HFFc6 (cell line): ENCODE measurements at regions not wholly inside any gene's neighbourhood (a gene's known extent, or its start where the extent isn't known, plus 50 kb on each side); places are given as distances from the start of the nearest gene placed in this dataset.

ENCODE experiments used
- DNase-seq: peaks from one replicate; pipeline ENCODE4 v3.0.0-alpha.2; 2018
- H3K27ac Mint-ChIP-seq: 2 replicates; pipeline ENCODE4 v1.8.0; 2020; ENCODE audit warnings: mild to moderate bottlenecking, mixed read lengths
- H3K27me3 Mint-ChIP-seq: 2 replicates; pipeline ENCODE4 v1.8.0; 2021; ENCODE audit warnings: mild to moderate bottlenecking, moderate library complexity, mixed read lengths; ENCODE audit not compliant: insufficient read depth
- H3K36me3 Mint-ChIP-seq: 2 replicates; pipeline ENCODE4 v1.8.0; 2021; ENCODE audit warnings: low read depth, mixed read lengths
- H3K4me1 Mint-ChIP-seq: 2 replicates; pipeline ENCODE4 v1.8.0; 2020; ENCODE audit warnings: low read depth, mixed read lengths
- H3K4me3 Mint-ChIP-seq: 2 replicates; pipeline ENCODE4 v1.8.0; 2020; ENCODE audit warnings: mild to moderate bottlenecking, moderate library complexity, mixed read lengths
- H3K9me3 Mint-ChIP-seq: 2 replicates; pipeline ENCODE4 v1.8.0; 2020; ENCODE audit warnings: mild to moderate bottlenecking, mixed read lengths
- CTCF ChIP-seq: fragments of 200-600 bp; sonication (generic); IDR thresholded peaks from 2 replicates; pipeline ENCODE4 v1.5.0; 2021; ENCODE audit warnings: antibody characterized with exemption, mild to moderate bottlenecking

GRCh38 chr16:73771196-73772064 lies 525.2 kb upstream of the PSMD7 start:
- Mint-ChIP-seq H3K9me3 (no peaks in the 10 kb centered on the region; the same call in 1 of the 2 replicates), H3K36me3 (no peaks in the 10 kb centered on the region), H3K27ac (no peak overlapping the region; the same call in 1 of the 2 replicates), H3K4me3 (peak overlapping the region; percentile 3; the same call in 1 of the 2 replicates), H3K4me1 (peaks cover 11% of the 10 kb centered on the region; the same call in 1 of the 2 replicates), H3K27me3 (no peaks in the 10 kb centered on the region)
- DNase-seq = peak; percentile 34
- no peak for TF ChIP-seq CTCF

- Mint-ChIP-seq H3K9me3 (no peaks in the 10 kb centered on the region; the same call in 1 of the 2 replicates), H3K27me3 (no peaks in the 10 kb centered on the region), H3K36me3 (no peaks in the 10 kb centered on the region), H3K4me3 (no peak overlapping the region), H3K4me1 (peaks cover 7% of the 10 kb centered on the region; the same call in 1 of the 2 replicates), H3K27ac (no peak overlapping the region)
- DNase-seq = peak; percentile 41
- no peak for TF ChIP-seq CTCF
These were observed 527.8 kb upstream of the PSMD7 start for GRCh38 chr16:73768786-73769203.

- Mint-ChIP-seq H3K4me3 (no peak overlapping the region), H3K27ac (no peak overlapping the region), H3K36me3 (no peaks in the 10 kb centered on the region), H3K9me3 (peaks cover 10% of the 10 kb centered on the region), H3K4me1 (no peaks in the 10 kb centered on the region), H3K27me3 (no peaks in the 10 kb centered on the region)
- DNase-seq = no peak
- no peak for TF ChIP-seq CTCF
These were observed 532.3 kb upstream of the PSMD7 start for GRCh38 chr16:73764321-73764720.

GRCh38 chr16:73756289-73757178 lies 540.1 kb upstream of the PSMD7 start:
- Mint-ChIP-seq H3K9me3 (peaks cover 9% of the 10 kb centered on the region), H3K4me1 (no peaks in the 10 kb centered on the region), H3K27me3 (peaks cover 3% of the 10 kb centered on the region; the same call in 1 of the 2 replicates), H3K4me3 (no peak overlapping the region), H3K36me3 (no peaks in the 10 kb centered on the region), H3K27ac (no peak overlapping the region)
- no peak for TF ChIP-seq CTCF
- no peak for DNase-seq

GRCh38 chr16:73753931-73754330 lies 542.7 kb upstream of the PSMD7 start:
- peaks cover 6% of the 10 kb centered on the region; the same call in 1 of the 2 replicates for H3K27me3 Mint-ChIP-seq
- H3K4me1 Mint-ChIP-seq = no peaks in the 10 kb centered on the region
- H3K36me3 Mint-ChIP-seq = no peaks in the 10 kb centered on the region; the same call in 1 of the 2 replicates
- H3K9me3 Mint-ChIP-seq = no peaks in the 10 kb centered on the region; the same call in 1 of the 2 replicates
- no peak for DNase-seq
- TF ChIP-seq CTCF = no peak
- H3K27ac Mint-ChIP-seq = no peak overlapping the region
- H3K4me3 Mint-ChIP-seq = no peak overlapping the region
